H9 (cell line): ENCODE measurements at regions not wholly inside any gene's neighbourhood (a gene's known extent, or its start where the extent isn't known, plus 50 kb on each side); places are given as distances from the start of the nearest gene placed in this dataset.

Experiments used
- DNase-seq: peaks from one replicate; pipeline ENCODE4 v3.0.0-alpha.2; 2017
- H2AFZ ChIP-seq: one replicate; pipeline ENCODE4 v1.6.1; 2013; ENCODE audit warnings: mild to moderate bottlenecking, low read length, control low read depth, moderate library complexity
- H2AK5ac ChIP-seq: 2 replicates; pipeline ENCODE4 v1.6.1; 2013; ENCODE audit warnings: low read length, control low read depth, mixed read lengths; ENCODE audit not compliant: insufficient read length
- H2BK120ac ChIP-seq: one replicate; pipeline ENCODE4 v1.6.1; 2013; ENCODE audit warnings: low read depth, mild to moderate bottlenecking, low read length, control low read depth, inconsistent platforms; ENCODE audit not compliant: poor library complexity, severe bottlenecking
- H2BK12ac ChIP-seq: 2 replicates; pipeline ENCODE4 v1.6.1; 2013; ENCODE audit warnings: low read length, control low read depth, mixed read lengths, low read depth; ENCODE audit not compliant: insufficient read length
- H2BK15ac ChIP-seq: 2 replicates; pipeline ENCODE4 v1.6.1; 2013; ENCODE audit warnings: low read depth, low read length, control low read depth
- H2BK20ac ChIP-seq: one replicate; pipeline ENCODE4 v1.6.1; 2013; ENCODE audit warnings: low read depth, mild to moderate bottlenecking, low read length, control low read depth, inconsistent platforms; ENCODE audit not compliant: poor library complexity, severe bottlenecking
- H2BK5ac ChIP-seq: 2 replicates; pipeline ENCODE4 v1.6.1; 2013; ENCODE audit warnings: low read length, control low read depth, mixed read lengths; ENCODE audit not compliant: insufficient read length
- H3K14ac ChIP-seq: 2 replicates; pipeline ENCODE4 v1.6.1; 2013; ENCODE audit warnings: low read length, control low read depth; ENCODE audit not compliant: insufficient read depth
- H3K18ac ChIP-seq: 2 replicates; pipeline ENCODE4 v1.6.1; 2013; ENCODE audit warnings: low read depth, mild to moderate bottlenecking, mixed read lengths, low read length, control low read depth; ENCODE audit not compliant: insufficient read length
- H3K23ac ChIP-seq: 2 replicates; pipeline ENCODE4 v1.6.1; 2013; ENCODE audit warnings: low read length, control low read depth, mixed read lengths, low read depth; ENCODE audit not compliant: insufficient read length
- H3K23me2 ChIP-seq: 2 replicates; pipeline ENCODE4 v1.6.1; 2013; ENCODE audit warnings: low read depth, mild to moderate bottlenecking, mixed read lengths, low read length, control low read depth; ENCODE audit not compliant: insufficient read length, poor library complexity, severe bottlenecking
- H3K27ac ChIP-seq: 2 replicates; pipeline ENCODE4 v1.5.1; 2013; ENCODE audit warnings: low read length, control low read depth, mixed read lengths, low read depth; ENCODE audit not compliant: insufficient read length
- H3K27me3 ChIP-seq: 2 replicates; pipeline ENCODE4 v1.6.1; 2013; ENCODE audit warnings: low read length, control low read depth, inconsistent platforms; ENCODE audit not compliant: insufficient read depth
- H3K4ac ChIP-seq: 2 replicates; pipeline ENCODE4 v1.6.1; 2013; ENCODE audit warnings: low read depth, mild to moderate bottlenecking, control low read depth, inconsistent platforms, low read length, moderate library complexity
- H3K4me1 ChIP-seq: 2 replicates; pipeline ENCODE4 v1.6.1; 2013; ENCODE audit warnings: low read length, control low read depth, inconsistent platforms; ENCODE audit not compliant: insufficient read depth
- H3K4me2 ChIP-seq: 2 replicates; pipeline ENCODE4 v1.6.1; 2013; ENCODE audit warnings: low read length, control low read depth, mixed read lengths; ENCODE audit not compliant: insufficient read length, insufficient read depth
- H3K56ac ChIP-seq: 2 replicates; pipeline ENCODE4 v1.6.1; 2013; ENCODE audit warnings: low read depth, mild to moderate bottlenecking, mixed read lengths, low read length, control low read depth; ENCODE audit not compliant: insufficient read length
- H3K79me1 ChIP-seq: 2 replicates; pipeline ENCODE4 v1.6.1; 2013; ENCODE audit warnings: low read depth, mild to moderate bottlenecking, moderate library complexity, low read length, control low read depth, inconsistent platforms; ENCODE audit not compliant: insufficient read depth, poor library complexity, severe bottlenecking
- H3K79me2 ChIP-seq: 2 replicates; pipeline ENCODE4 v1.6.1; 2013; ENCODE audit warnings: low read length, control low read depth, inconsistent platforms; ENCODE audit not compliant: insufficient read depth
- H3K9ac ChIP-seq: 2 replicates; pipeline ENCODE4 v1.6.1; 2013; ENCODE audit warnings: low read length, control low read depth, mixed read lengths; ENCODE audit not compliant: insufficient read length; ENCODE audit errors: extremely low read depth
- H3K9me3 ChIP-seq: one replicate; pipeline ENCODE4 v1.6.1; 2013; ENCODE audit warnings: low read depth, low read length, inconsistent platforms; ENCODE audit not compliant: control insufficient read depth
- H3T11ph ChIP-seq: one replicate; pipeline ENCODE4 v1.6.1; 2013; ENCODE audit warnings: mild to moderate bottlenecking, low read length, control low read depth, inconsistent platforms
- H4K20me1 ChIP-seq: one replicate; pipeline ENCODE4 v1.6.1; 2013; ENCODE audit not compliant: control insufficient read depth, insufficient read length, insufficient read depth
- H4K5ac ChIP-seq: 2 replicates; pipeline ENCODE4 v1.6.1; 2013; ENCODE audit warnings: low read depth, mild to moderate bottlenecking, mixed read lengths, low read length, control low read depth; ENCODE audit not compliant: insufficient read length
- H4K8ac ChIP-seq: replicated peaks from 2 replicates; pipeline ENCODE4 v1.6.1; 2013; ENCODE audit warnings: low read length, control low read depth, mixed read lengths, low read depth; ENCODE audit not compliant: insufficient read length
- H4K91ac ChIP-seq: 2 replicates; pipeline ENCODE4 v1.6.1; 2013; ENCODE audit warnings: low read depth, mild to moderate bottlenecking, moderate library complexity, mixed read lengths, low read length, control low read depth; ENCODE audit not compliant: insufficient read length
- H3K27ac Mint-ChIP-seq, 3 experiments: 2 replicates in 2 of 3; 3 replicates in 1 of 3; pipeline ENCODE4 v1.8.0; 2020 to 2021; ENCODE audit warnings: mixed read lengths in 3 of 3, mild to moderate bottlenecking in 1 of 3, moderate library complexity in 1 of 3
- H3K27me3 Mint-ChIP-seq: 2 replicates; pipeline ENCODE4 v1.8.0; 2021; ENCODE audit warnings: low read depth, mild to moderate bottlenecking, moderate library complexity, mixed read lengths
- H3K36me3 Mint-ChIP-seq, 3 experiments: 2 replicates in 2 of 3; 3 replicates in 1 of 3; pipeline ENCODE4 v1.8.0; 2020 to 2021; ENCODE audit warnings: low read depth in 3 of 3, mixed read lengths in 3 of 3; ENCODE audit not compliant: insufficient read depth in 1 of 3
- H3K4me1 Mint-ChIP-seq, 2 experiments: 2 replicates each; pipeline ENCODE4 v1.8.0; 2020; ENCODE audit warnings: mixed read lengths in 2 of 2
- H3K4me3 Mint-ChIP-seq, 2 experiments: 2 replicates in 1 of 2; 3 replicates in 1 of 2; pipeline ENCODE4 v1.8.0; 2020 to 2021; ENCODE audit warnings: mild to moderate bottlenecking in 2 of 2, mixed read lengths in 2 of 2, moderate library complexity in 1 of 2
- H3K9me3 Mint-ChIP-seq, 2 experiments: 2 replicates in 1 of 2; 3 replicates in 1 of 2; pipeline ENCODE4 v1.8.0; 2020; ENCODE audit warnings: mild to moderate bottlenecking in 2 of 2, mixed read lengths in 2 of 2, moderate library complexity in 1 of 2
- WGBS: extraction: QIAGEN DNeasy Blood & Tissue Kit; methylation state at CpG from one replicate; pipeline ENCODE4 v1.1.7; 2013; ENCODE audit warnings: missing lambda C conversion rate, low lambda C conversion rate, mixed read lengths; ENCODE audit not compliant: insufficient read length; ENCODE audit errors: extremely low coverage; 5-methylcytosine and 5-hydroxymethylcytosine counted together
- TF ChIP-seq, protein P1 (sequence below): fragments of 200-600 bp; sonication (generic); conservative IDR thresholded peaks from 3 replicates; pipeline ENCODE4 v1.8.0; 2021; ENCODE audit warnings: antibody characterized with exemption, mild to moderate bottlenecking

DNA sequence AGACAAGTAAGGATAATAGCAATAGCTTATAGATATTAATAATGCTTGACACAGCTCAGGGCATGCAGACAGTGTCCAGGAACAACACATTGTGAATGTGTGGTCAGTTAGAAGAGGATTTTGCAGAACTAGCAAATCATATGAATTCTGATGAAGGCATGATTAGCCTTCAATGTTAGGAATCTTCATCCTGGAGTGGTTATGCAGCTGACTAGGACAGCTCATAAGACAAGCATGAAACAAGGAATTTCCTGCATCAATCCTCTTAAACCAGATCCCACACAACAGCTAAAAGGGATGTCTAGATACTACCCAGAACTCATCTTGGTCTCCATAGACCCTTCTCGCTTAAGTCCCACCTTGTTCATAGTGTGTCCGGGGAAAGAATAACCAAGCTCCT lies 499.0 kb upstream of the ATP11B start:
- no peaks in the 10 kb centered on the region for H3K9me3 ChIP-seq
- H3K14ac ChIP-seq: no peak overlapping the region
- no peak overlapping the region for H3K4me2 ChIP-seq
- no peak overlapping the region for H2AK5ac ChIP-seq
- H4K8ac ChIP-seq: no peak overlapping the region
- no peak overlapping the region for H3K56ac ChIP-seq
- 0 out of 2 replicates have a peak, but pooled peaks cover 2% of the 10 kb centered on the region for H3K27me3 ChIP-seq
- no CpG with 5 or more reads among the region's 2 CpGs for WGBS
- H4K91ac ChIP-seq: no peak overlapping the region
- no peak overlapping the region for H2AFZ ChIP-seq
- Mint-ChIP-seq H3K9me3 (no peaks in the 10 kb centered on the region), H3K27ac (no peak overlapping the region), H3K4me1 (no peaks in the 10 kb centered on the region), H3K36me3 (no peaks in the 10 kb centered on the region), H3K4me3 (no peak overlapping the region), H3K27me3 (no peaks in the 10 kb centered on the region)
- no peaks in the 10 kb centered on the region for H3K79me2 ChIP-seq
- no peaks in the 10 kb centered on the region for H3K4me1 ChIP-seq
- no peak overlapping the region for H2BK20ac ChIP-seq
- no peak overlapping the region for H2BK5ac ChIP-seq
- no peak overlapping the region for H2BK12ac ChIP-seq
- H3T11ph ChIP-seq: no peak overlapping the region
- TF ChIP-seq, protein P1, sequence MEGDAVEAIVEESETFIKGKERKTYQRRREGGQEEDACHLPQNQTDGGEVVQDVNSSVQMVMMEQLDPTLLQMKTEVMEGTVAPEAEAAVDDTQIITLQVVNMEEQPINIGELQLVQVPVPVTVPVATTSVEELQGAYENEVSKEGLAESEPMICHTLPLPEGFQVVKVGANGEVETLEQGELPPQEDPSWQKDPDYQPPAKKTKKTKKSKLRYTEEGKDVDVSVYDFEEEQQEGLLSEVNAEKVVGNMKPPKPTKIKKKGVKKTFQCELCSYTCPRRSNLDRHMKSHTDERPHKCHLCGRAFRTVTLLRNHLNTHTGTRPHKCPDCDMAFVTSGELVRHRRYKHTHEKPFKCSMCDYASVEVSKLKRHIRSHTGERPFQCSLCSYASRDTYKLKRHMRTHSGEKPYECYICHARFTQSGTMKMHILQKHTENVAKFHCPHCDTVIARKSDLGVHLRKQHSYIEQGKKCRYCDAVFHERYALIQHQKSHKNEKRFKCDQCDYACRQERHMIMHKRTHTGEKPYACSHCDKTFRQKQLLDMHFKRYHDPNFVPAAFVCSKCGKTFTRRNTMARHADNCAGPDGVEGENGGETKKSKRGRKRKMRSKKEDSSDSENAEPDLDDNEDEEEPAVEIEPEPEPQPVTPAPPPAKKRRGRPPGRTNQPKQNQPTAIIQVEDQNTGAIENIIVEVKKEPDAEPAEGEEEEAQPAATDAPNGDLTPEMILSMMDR: no peak
- no peaks in the 10 kb centered on the region for H3K23me2 ChIP-seq
- no peak overlapping the region for H3K18ac ChIP-seq
- H3K23ac ChIP-seq: no peak overlapping the region
- H4K20me1 ChIP-seq: no peaks in the 10 kb centered on the region
- no peak overlapping the region for H2BK15ac ChIP-seq
- H3K27ac ChIP-seq: no peak overlapping the region
- no peak overlapping the region for H3K4ac ChIP-seq
- H4K5ac ChIP-seq: no peak overlapping the region
- H3K79me1 ChIP-seq: no peaks in the 10 kb centered on the region
- H2BK120ac ChIP-seq: no peak overlapping the region
- H3K9ac ChIP-seq: no peak overlapping the region
- no peak for DNase-seq
